GM18907 (cell line): ENCODE measurements at regions not wholly inside any gene's neighbourhood (a gene's known extent, or its start where the extent isn't known, plus 50 kb on each side); places are given as distances from the start of the nearest gene placed in this dataset.
"Not testable (repeated sequence)": the region's sequence is repeated elsewhere in the genome, so short reads cannot be mapped to it uniquely, and the experiment has no call there.

Source experiments
- ATAC-seq: cut with Tn5 transposase; IDR thresholded peaks from one replicate; pipeline ENCODE4 v1.9.1; 2021; ENCODE audit warnings: mild to moderate bottlenecking, moderate library complexity; ENCODE audit not compliant: unreplicated experiment

DNA sequence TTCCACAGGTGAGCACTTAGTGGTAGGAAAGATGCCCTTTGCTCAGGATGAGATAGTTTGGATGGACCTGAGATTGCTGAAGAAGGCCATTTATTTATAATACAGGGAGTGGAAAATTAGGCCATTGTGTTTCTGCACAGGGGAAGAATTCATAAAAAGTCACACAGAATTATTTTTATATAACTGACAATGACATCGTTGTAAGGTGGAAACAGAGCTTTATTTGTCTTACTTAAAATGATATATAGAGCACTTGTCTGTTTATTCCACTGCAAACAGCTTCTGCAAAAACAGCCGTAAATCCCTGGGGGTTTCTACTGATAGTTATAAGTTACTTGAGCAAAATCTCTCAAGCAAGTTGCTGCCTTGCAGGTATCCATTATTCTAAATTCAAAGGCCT, 158.1 kb upstream of the ZNF521 start:
- ATAC-seq, result no peak

DNA sequence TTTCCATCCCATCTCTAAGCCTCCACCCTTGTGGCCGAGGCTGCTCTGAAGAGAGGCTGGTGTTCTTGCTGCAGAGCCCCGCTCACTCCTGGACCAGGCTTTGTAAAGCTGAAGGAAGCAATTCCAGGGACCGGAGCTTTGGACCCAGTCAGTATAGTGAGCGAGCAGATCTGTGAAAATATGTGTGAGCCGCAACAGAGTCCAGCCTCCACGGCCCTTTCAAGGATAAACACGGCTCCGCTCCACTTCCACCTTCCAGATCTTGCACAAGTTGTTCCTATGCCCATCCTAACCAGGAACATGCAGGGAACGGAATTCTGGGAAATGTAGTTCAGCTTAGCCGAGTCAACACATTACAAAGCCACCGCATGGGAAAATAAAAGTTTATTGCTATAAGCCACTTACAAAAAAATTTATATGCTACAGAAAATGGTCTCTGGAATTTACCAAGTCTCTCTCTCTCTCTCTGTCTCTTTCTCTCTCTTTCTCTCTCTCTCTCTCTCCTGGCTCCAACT, 151.7 kb upstream of the ZNF521 start:
- no peak for ATAC-seq

GRCh38 chr18:25497151-25497794, 145.3 kb upstream of the ZNF521 start:
- ATAC-seq, result no peak

DNA sequence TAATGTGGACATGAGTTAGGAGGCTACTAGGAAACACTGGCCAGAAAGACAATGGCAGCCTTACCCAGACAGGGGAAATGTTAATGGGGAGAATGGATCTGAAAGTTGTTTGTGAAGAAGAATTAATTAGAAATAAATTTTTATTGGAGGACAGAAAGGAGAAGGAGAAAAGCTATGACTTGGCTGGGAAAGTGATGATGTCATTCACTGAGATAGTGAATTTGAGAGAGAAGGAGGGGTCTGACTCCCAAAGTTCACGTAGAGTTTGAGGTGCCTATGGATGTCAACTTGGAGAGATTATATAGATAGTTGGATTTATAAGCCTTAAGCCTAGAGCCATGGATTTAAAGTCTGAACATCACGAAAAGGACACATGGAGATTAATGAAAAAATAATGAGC, 144.6 kb upstream of the ZNF521 start:
- ATAC-seq, result no peak

- ATAC-seq, result no peak
These were observed 143.6 kb upstream of the ZNF521 start for GRCh38 chr18:25495606-25496005.

DNA sequence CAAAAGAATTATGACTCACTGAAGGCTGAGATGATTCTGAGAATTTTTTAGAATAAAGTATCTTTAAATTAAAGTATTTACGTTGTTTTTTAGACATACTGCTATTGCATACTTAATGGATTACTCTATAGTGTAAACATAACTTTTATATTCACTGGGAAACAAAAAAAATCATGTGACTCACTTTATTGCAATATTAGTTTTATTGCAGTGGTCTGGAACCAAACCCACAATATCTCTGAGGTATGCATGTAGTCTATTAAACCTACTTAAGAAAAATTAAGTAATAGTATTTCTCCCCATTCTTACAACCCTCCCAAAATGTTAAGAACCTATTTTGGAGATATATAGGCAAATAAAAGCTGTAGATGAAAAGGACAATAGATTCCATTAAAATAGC, 142.9 kb upstream of the ZNF521 start:
- ATAC-seq, result no peak

- ATAC-seq, result no peak
These were observed 141.4 kb upstream of the ZNF521 start for GRCh38 chr18:25493401-25493800.

DNA sequence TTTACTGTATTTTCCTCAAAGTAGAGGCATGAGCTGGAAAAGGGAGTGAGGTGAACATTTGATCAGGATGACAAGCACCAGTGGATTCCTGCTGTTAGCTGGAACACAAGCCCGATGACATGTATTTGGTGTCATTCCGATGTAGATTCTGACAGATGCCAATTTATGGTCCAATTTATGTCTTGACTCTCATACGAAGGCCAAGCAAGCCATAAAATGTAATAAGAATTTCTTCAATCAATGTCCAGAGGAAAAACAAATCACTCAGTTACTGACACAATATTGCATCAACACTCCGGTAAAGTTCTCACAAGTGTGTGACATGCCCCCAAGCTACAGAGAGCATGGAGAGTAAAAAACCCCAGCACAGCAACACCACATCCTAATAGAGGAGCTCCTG, 138.3 kb upstream of the ZNF521 start:
- no peak for ATAC-seq

- ATAC-seq, result no peak
These were observed 121.0 kb upstream of the ZNF521 start for GRCh38 chr18:25473008-25473407.

- ATAC-seq, result not testable (repeated sequence)
These were observed 119.0 kb upstream of the ZNF521 start for GRCh38 chr18:25470756-25471524.

DNA sequence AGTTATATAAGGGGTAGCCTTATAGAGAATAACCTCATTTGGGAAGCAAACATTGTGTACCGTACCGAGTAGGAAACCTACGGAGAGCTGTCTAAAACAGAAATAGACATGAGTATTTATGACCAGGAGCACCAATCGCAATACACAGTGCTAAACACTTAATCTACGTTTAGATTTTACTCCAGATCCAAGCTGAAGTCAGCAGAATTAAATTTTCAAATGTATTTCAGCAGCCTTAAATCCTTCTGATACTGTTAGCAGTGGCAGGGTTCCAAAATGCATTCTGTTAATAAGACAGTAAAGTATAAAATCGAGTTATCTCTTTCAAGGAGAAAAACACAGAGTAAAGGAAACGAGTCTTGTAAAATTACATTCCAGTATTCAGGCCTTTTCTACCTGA, 118.1 kb upstream of the ZNF521 start:
- ATAC-seq, result no peak

DNA sequence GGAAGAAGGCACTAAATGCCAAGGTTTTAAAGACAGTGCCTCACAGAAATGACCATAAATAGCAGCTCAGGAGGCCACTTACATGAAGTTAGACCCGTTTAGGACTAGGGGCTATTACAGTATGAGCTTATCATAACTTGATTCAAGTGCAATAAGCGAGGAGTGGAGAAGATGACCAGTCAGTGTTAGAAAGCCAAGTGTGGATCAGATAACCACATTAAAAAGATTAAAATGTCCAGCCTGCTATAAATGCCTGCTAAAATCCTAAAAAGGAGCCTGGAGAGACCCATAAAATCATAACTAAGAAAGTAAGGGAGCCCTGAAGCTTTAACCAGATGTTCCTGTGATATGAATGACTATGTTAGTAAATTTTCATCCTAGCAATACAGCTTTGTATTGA, 117.5 kb upstream of the ZNF521 start:
- no peak for ATAC-seq

DNA sequence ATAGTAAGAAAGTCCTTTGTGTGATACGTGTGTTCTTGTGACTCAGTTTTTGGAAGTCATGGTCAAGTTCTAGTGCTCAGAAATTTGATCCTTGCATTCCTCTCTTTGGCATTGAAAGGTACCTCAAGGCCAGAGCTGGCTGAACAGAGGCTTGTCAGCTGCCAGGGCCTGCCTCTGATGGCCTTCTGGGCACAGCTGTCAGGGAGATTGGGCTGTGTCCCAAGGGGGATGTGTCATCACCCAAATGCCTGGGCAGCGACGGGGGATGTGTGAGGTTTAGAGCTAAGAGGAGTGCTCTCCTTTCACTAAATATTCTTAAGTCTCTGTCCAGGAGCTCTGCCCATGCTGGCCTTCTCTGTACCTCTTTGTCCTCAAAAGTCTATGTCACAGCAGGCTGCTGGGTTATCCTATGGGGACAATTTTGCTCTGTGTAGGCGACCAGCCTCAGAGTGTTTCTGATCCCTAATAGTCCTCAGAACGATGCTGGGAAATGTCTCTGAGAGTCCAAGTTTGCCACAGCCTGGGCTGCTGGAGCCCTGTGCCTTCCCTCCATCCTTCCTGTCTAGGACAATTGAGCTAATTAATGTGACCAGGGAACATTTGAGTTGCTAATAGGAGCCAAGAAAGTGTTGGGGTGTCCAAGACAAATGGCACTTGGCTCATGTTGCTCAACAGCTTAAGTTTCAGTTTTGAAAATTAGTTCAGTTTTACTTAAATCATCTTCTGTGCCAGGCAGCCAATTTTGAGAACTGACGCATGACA, 115.4 kb upstream of the ZNF521 start:
- no peak for ATAC-seq

DNA sequence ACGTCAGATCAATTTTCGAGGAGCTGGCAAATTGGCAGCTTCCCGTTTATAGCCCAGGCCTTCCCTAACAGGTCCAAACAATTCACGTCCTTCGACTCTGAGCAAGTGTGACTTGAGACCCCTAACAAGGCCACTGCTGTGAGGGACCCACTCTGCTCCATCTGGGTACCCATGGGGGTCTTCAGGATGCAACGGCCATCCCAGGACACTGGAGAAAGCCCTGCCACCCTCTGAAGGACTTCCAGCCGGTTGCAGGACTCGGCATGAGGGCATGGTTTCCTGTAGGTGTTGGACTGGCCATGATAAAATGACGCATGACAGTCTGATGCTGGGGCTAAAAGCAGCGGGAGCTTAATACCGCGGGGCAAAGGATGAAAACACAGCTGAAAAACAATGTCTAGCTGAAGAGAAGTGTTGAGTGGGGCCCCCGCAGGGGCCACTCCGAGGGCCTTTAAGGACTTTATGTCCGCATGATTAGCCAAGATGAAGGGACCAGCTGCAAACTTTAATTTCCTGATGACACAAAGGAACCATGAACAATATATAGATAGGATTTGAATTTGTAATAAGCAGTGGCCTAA, 113.3 kb upstream of the ZNF521 start:
- no peak for ATAC-seq

DNA sequence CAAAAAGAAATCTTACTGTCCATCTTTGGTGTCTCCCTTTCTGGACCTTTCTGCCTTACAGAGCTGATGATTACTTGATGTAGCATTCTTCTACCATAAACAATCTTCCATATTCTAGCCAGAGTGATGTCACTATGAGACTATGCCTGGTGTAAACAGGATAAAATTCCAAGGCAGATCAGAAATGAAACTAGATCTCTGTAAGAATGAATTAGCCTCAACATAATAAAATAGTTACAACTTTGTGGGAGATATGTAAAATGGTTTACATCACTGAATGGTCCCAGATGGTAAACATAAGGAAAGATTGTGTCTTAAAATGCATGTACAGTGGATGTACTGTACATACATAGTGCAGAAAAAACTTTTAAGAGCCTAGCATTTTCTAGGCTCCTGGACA, 112.3 kb upstream of the ZNF521 start:
- no peak for ATAC-seq

- ATAC-seq, result no peak
These were observed 111.8 kb upstream of the ZNF521 start for GRCh38 chr18:25463726-25464125.

- ATAC-seq, result no peak
These were observed 107.8 kb upstream of the ZNF521 start for GRCh38 chr18:25459814-25460213.

DNA sequence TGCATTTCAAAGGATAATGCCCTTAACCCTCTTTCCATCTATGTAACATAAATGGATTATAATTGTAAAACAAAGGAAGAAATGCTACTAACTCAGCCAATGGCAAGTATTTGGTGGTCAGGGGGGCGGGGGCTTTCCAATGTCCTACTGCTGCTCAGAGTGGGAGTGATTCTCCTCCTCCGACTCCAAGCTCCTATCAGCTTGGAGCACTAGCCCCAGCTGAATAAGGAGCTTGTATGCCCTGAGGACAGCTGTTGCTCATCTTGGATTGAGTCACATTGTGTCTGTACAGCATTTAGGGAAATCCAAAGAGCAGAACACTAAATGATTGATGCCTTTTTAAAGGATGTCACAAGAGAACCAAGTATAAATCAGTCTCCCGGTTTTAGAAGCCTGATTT, 105.6 kb upstream of the ZNF521 start:
- ATAC-seq, result no peak

DNA sequence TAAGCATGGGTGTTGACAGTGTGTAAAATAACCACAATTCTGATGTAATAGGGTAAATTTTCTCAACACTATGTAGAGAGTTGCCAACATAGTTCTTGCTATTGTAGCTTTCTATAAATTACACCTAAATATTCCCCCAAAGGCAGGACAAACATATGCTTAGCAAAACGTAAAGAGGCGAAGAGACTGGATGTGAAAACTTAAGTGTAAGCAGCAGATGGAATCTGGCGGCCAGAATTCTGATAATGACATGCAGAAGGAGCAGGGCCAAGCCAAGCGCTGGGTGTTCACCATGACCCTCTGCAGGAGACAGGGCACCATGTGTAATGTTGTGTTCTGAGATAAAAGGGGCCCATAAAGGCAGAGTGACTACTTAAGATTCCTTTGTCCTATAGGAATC, 105.2 kb upstream of the ZNF521 start:
- no peak for ATAC-seq

DNA sequence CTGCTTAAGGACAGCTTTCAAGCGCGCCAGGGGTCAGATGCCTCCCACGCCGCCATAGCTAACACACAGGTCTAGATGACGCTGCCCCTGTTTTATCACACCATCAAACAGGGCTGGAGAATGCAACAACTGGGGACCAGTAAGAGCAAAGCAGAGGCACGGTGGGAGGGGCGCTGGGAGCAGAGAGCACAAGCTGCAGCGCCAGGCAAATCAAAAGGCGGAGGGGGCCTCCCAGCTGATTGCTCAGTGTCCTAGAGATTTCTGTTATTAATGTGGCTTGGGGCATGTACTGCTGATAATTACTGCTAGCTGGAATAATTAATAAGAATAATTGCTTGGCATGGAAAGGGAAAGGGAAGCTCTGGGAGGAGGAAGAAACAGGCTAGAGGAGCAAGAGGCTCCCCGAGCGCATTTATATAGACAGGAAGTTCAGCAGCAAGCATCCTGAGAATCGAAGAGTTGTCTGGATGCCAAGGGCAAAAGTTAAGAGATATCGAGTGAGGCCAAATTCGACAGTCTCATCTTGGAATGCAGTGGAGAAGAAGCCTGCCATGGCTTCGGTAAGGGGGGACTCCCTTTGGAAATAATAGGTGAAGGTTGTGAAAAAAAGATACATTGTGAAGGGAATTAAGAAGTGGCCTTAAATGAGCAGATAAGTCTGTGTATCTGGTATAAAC, 104.5 kb upstream of the ZNF521 start:
- ATAC-seq, result no peak

GRCh38 chr18:25455646-25456045, 103.7 kb upstream of the ZNF521 start:
- no peak for ATAC-seq
